NCI-H1092 (cell line): ENCODE measurements at regions not wholly inside any gene's neighbourhood (a gene's known extent, or its start where the extent isn't known, plus 50 kb on each side); places are given as distances from the start of the nearest gene placed in this dataset.
A peak's percentile ranks its signal among the peaks of the same experiment; 100 is the strongest.
"Not testable (repeated sequence)": the region's sequence is repeated elsewhere in the genome, so short reads cannot be mapped to it uniquely, and the experiment has no call there.

Experiments used
- DNase-seq: peaks from one replicate; lab custom pipeline; 2025; lab: John Stamatoyannopoulos, UW

DNA sequence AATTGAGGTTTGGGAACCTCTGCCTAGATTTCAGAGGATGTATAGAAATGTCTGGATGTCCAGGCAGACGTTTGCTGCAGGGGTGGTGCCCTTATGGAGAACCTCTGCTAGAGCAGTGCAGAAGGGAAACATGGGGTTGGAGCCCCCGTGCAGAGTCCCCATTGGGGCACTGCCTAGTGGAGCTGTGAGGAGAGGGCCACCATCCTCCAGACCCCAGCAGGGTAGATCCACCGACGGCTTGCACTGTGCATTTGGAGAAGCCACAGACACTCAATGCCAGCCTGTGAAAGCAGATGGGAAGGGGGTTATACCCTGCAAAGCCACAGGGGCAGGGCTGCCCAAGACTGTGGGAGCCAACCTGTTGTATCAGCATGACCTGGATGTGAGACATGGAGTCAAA lies 354.6 kb downstream of the ZNF326 start:
- no peak for DNase-seq

DNA sequence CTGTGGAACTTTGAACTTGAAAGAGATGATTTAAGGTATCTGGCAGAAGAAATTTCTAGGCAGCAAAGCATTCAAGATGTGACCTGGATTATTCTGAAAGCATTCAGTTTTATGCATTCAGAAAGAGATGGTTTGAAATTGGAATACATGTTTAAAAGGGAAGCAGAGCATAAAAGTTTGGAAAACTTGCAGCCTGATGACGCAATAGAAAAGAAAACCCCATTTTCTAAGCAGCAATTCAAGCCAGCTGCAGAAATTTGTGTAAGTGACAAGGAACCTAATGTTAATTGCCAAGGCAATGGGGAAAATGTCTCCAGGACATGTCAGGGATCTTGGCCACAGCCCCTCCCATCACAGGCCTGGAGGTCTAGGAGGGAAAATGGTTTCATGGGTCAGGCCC lies 354.0 kb downstream of the ZNF326 start:
- no peak for DNase-seq

DNA sequence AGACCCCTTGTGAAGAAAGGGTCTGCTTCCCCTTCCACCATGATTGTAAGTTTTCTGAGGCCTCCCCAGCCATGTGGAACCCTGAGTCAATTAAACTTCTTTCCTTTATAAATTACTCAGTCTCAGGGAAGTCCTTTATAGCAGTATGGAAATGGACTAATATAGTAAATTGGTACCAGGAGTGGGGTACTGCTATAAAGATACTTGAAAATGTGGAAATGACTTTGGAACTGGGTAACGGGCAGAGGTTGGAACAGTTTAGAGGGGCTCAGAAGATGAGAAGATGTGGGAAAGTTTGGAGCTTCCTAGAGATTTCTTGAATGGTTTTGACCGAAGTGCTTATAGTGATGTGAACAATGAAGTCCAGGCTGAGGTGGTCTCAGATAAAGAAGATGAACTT lies 353.5 kb downstream of the ZNF326 start:
- not testable (repeated sequence) for DNase-seq

DNA sequence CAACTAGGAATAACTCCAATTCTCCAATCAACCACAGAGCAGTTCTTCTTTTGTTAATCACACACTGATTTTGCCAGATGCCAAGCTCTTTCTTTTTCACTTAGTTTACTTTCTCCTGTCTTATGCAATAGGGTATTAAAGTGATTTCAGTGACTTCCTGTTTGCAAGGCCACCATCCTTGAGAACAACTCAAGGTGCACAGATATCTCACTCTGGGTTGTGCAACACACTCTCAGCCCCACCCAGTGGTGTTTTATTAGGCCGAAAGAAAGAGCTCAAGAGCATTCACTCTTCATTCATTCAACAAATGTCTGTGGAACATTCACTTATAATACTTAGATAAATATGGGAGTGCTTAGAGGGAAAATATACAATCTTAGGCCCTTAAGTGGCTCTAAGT lies 352.5 kb downstream of the ZNF326 start:
- no peak for DNase-seq

DNA sequence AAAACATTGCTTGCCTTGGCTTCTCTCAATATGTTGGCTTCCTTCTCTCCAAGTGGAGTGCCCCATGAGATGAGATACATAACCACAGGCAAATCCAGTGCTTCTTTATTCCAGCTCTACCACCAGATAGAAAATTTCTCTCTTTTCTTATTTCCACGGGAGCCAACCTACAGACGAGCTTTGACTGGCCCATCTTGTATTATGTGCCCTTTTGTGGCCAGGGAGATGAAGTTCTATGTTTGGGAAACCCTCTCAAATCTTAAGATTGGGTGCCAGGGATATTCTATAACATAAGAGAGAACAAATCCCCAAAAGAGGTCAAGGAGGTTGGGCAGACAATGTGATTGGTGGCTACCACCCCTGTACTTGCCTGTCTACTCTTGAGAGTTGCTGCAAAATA lies 351.8 kb downstream of the ZNF326 start:
- no peak for DNase-seq

- no peak for DNase-seq
Measured at GRCh38 chr1:90346349-90346748, 351.4 kb downstream of the ZNF326 start.

DNA sequence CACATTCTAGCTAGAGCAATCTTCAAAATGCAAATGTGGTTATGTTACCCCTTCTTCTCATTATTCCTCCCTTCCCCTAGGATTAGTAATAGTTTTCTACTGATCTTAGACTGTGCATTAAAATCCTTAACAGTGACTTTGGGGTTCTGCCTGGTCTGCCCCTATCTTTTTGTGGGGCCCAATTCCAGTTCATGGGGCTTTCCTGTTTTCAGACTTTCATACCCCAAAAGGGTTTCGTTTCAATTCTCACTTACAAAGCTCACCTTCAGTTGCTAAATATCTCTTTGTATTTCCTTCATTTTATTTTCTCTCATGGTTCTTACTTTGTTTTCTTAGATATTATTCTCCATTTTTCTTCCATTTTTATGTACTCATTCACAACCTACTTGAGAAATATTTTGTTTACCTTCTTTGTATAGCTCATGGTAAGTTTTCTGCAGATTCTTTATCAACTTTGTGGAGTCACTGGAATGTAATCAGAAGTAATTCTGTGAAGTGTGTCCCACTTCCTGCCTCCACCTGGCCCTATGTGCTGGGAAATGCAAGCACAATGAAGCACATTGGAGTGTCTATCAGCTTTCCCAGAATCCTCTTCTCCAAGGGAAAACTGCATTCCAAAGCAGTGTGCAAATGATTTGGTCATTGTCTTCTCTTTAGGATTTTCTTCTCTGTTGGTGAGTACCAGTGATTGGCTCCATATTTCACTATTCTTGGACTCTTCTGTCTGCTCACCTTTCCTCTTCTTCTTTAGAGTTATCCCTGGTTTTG lies 350.2 kb downstream of the ZNF326 start:
- DNase-seq = no peak

DNA sequence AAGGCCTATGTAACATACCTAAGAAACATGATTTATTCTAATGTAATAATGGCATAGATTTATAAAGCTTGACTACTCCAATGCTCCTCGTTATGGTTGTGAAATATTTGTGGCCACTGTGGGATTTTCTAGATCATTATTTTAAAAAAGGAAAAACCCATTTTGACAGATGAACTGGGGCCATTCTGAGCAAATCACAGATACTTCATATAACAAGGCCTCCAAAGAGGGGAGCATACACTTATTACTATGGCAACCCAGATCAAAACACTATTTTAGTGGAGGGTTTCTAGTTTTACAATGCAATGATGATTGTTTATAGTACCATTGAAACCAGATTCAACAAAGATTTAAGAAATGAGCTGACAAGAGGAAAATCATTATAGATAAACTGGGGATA lies 346.6 kb downstream of the ZNF326 start:
- no peak for DNase-seq

GRCh38 chr1:90340606-90341005 lies 345.7 kb downstream of the ZNF326 start:
- DNase-seq = peak; percentile 32

DNA sequence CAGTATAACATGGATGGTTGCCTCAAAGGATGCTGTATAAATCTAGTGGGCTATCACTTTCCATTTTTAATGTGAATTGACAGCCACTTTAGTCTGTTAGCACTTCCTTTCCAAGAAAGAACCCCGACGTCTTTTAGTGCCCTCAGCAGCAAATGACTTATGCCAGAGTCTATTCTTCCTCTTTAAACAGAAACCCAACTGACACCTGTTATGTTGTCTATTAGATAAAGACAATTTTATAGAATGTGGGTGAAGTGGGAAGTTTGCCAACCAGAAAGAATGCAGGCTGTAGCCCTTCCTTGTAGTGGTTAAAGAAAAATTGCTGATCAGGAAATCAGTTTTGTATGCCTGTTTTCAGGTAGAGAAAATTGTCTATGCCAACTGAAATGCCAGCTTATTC lies 344.9 kb downstream of the ZNF326 start:
- no peak for DNase-seq

GRCh38 chr1:90336552-90337324 lies 341.8 kb downstream of the ZNF326 start:
- no peak for DNase-seq

GRCh38 chr1:90335558-90335957 lies 340.6 kb downstream of the ZNF326 start:
- DNase-seq = no peak

DNA sequence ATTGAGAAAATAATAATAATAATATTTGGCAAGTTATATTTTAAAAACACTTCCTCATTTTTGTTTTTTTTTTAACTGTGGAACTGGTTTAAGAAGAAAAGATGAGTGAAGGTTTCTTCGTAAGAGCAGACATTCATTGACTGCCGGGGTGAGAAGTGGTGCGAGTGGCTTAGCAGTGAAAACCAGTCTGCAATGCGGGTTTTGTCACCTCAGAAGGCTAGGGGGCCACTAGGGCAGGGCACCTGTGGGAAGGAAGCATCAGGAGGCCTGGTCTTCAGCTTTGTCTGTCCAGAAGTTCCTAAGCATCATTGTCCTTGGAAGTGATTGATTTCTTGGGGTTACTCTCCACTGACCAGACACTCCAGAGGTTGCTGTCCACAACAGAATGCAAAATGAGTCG lies 339.2 kb downstream of the ZNF326 start:
- no peak for DNase-seq

GRCh38 chr1:90325168-90325567 lies 330.3 kb downstream of the ZNF326 start:
- no peak for DNase-seq

GRCh38 chr1:90322186-90322585 lies 327.3 kb downstream of the ZNF326 start:
- DNase-seq = no peak

- DNase-seq = no peak
Measured at GRCh38 chr1:90319918-90320317, 325.0 kb downstream of the ZNF326 start.

DNA sequence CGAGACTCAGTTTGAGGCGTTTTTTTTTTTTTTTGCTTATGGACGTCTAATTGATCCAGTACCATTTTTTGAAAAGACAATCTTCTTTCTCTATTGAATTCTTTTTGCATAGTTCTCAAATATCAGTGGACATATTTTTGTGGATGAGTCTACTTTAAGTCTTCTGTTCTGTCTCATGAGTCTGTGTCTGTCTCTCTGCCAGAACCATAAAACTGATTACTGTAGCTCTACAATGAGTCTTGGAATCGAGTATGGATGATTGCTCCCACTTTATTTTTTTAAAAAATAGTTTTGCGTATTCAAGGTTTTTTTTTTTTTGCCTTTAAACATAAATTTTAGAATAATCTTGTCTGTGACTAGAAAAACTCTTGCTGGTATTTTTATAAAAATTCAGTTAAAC lies 323.5 kb downstream of the ZNF326 start:
- no peak for DNase-seq

DNA sequence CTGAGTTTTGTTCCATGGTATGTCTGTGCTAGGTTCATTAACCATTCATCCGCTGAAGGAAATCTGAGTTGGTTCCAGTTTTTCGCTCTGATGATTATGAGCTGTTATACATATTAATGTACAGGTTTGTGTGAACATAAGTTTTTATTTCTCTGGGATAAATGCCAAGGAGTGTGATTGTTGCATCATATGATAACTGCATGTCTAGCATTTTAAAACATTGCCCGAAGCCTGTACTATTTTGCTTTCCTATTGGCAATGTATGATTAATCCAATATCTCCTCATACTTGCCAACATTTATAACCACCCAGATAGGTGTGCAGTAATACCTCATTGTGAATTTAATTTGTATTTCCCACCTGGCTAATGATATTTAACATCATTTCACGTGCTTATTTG lies 322.7 kb downstream of the ZNF326 start:
- DNase-seq = no peak

DNA sequence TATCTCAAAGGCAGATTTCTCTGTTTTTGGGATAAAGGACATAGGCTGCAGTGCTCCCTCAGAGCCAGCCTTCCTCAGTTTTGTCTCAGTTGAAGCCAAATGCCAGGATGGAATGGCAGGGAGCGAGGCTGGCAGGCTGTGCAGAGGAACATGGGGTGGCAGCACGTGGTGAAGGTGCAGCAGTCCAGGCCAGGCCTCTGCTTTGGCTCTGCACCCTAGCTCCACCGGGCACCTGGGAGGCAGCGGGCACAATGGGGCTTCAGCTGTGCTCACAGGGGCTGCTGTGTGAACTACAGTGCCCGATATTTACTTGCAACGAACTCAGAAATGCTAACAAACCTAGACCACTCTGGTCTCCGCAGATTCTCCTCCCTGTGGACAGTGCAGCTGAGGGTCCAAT lies 319.6 kb downstream of the ZNF326 start:
- DNase-seq = no peak

DNA sequence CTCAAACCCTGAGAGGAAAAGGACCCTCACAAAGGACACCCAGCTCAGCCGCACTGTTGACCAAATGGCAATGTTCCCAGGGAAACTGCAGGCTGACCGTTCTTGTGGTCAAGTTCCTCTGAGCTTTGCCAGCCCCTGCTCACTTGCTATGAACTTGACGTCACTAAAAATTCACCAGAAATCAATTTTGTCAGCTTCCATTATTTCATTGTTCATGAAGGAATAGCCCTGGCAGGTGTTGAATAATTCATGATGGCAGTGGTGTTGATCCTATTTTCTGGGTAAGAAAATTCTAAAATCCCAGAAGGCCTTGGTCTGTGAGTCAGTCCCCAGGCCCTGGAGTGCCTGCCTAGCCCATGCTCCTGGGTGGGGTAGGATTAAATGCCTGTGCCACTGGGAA lies 318.9 kb downstream of the ZNF326 start:
- DNase-seq = no peak

- no peak for DNase-seq
Measured at GRCh38 chr1:90309806-90310205, 314.9 kb downstream of the ZNF326 start.

DNA sequence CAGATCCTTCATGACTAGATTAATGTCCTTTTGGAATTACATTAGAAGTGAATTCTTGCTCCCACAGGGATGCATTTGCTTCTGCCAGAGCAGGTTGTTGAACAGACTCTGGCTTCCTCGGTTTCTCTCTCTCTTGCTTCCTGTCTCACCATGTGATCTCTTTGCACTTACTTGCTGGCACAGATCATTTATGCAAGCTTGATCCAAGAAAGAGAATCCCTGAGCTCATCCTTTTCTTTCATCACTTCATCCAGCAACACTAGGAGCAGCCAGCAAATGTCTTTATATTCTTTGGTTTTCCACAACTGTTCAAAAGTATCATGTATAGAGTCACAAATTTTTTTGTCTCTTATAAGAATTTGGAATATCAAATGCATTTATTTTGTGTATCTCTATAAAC lies 313.5 kb downstream of the ZNF326 start:
- no peak for DNase-seq

GRCh38 chr1:90305577-90305976 lies 310.7 kb downstream of the ZNF326 start:
- no peak for DNase-seq

- DNase-seq = no peak
Measured at GRCh38 chr1:90296327-90296726, 301.4 kb downstream of the ZNF326 start.
